ENCODE measurements at regions not wholly inside any gene's neighbourhood (a gene's known extent, or its start where the extent isn't known, plus 50 kb on each side); places are given as distances from the start of the nearest gene placed in this dataset.

DNA sequence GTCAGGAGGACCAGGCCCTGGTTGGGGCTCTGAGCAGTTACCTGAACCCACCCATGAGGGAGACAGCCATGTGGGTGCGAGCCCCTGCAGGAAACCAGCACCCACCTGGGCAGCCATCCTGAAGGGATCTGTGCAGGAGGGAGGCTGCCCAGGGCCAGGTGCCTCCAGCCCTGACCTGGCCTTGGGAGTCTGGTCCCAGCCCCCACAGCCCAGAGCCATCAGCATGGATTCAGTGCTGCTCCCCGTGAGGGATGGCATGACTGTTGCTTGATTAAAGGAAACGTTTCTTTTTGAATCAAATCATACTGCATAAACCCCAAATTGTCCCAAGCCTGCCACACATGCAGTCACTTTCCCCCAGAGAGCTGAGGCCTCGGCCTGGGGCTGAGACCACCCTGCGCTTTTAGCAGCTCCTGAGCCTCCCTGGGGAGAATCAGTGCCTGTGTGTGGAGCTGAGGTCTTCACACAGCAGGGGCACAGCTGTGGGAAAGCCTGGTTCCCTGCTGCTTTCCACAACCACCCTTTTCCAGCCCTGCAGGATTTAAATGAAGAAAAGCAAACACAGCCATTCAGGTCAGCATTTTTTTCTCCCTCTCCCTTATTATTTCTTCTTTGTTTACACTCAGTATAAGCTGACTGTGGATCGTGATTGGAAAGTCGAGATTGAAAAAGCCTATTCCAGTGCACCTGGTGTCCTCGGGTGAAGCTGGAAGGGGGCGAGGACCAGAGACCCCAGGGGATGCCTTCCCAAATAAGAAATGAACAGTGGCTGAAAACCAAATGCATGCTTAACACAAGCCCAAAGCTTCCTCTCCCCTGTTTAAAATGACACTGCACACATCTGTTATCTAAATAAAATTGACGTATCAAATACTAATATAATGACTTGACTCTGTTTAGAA is 283.9 kb downstream of the SMOC2 start:
- TF ChIP-seq, protein P1, sequence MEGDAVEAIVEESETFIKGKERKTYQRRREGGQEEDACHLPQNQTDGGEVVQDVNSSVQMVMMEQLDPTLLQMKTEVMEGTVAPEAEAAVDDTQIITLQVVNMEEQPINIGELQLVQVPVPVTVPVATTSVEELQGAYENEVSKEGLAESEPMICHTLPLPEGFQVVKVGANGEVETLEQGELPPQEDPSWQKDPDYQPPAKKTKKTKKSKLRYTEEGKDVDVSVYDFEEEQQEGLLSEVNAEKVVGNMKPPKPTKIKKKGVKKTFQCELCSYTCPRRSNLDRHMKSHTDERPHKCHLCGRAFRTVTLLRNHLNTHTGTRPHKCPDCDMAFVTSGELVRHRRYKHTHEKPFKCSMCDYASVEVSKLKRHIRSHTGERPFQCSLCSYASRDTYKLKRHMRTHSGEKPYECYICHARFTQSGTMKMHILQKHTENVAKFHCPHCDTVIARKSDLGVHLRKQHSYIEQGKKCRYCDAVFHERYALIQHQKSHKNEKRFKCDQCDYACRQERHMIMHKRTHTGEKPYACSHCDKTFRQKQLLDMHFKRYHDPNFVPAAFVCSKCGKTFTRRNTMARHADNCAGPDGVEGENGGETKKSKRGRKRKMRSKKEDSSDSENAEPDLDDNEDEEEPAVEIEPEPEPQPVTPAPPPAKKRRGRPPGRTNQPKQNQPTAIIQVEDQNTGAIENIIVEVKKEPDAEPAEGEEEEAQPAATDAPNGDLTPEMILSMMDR (conservative IDR thresholded peaks at IDR 0.05 in 1 of 2, IDR thresholded peaks at IDR 0.05 in 1 of 2; ENCODE audit: extremely low read depth in 1 of 2, insufficient read depth in 1 of 2, low read depth in 1 of 2, low read length in 2 of 2), result no peak
- TF ChIP-seq EZH2 (IDR thresholded peaks at IDR 0.05; ENCODE audit: borderline replicate concordance, low read length), result no peak

Data from mammary epithelial cell (primary cell).